ENCODE measurements at regions not wholly inside any gene's neighbourhood (a gene's known extent, or its start where the extent isn't known, plus 50 kb on each side); places are given as distances from the start of the nearest gene placed in this dataset.

- WGBS (ENCODE audit: low lambda C conversion rate), result 100% methylated on average over 2 of the region's 2 CpGs
- Histone ChIP-seq H3K27me3 (ENCODE audit: control insufficient read depth in 1 of 2, insufficient read depth in 2 of 2, low read length in 2 of 2) (no peaks in the 10 kb centered on the region), H3K27ac (ENCODE audit: extremely low read length, insufficient read depth, low read length) (no peak overlapping the region), H3K9me3 (ENCODE audit: low read length) (no peaks in the 10 kb centered on the region), H3K9ac (ENCODE audit: insufficient read depth, low read depth, low read length) (no peak overlapping the region), H3K4me3 (replicated peaks in 1 of 3; ENCODE audit: insufficient read depth in 1 of 3, low read depth in 2 of 3, low read length in 3 of 3) (no peak overlapping the region), H3K36me3 (replicated peaks in 1 of 2; ENCODE audit: control insufficient read depth in 1 of 2, insufficient read depth in 2 of 2, low read length in 2 of 2) (no peaks in the 10 kb centered on the region), H4K20me1 (ENCODE audit: insufficient read depth, low read length) (no peaks in the 10 kb centered on the region), H3K79me2 (ENCODE audit: insufficient read depth, low read length) (no peaks in the 10 kb centered on the region), H2AFZ (ENCODE audit: low read length) (no peak overlapping the region), H3K4me1 (ENCODE audit: insufficient read depth, low read length) (peaks cover 46% of the 10 kb centered on the region), H3K4me2 (ENCODE audit: low read depth, low read length) (no peak overlapping the region)
- no peak for ATAC-seq
- in situ Hi-C loops (cut with HindIII; ENCODE audit: extremely low pct_ligation_motif_present, low pct_unique_long_range_greater_than_20kb), result no loop called here
- ChIA-PET CTCF (ENCODE audit: low intra/inter-chr PET ratio, low total read pairs) (no interaction called here), POLR2A (interaction anchor here (1.5 to 2.5 kb wide), 2 partner anchors 37 kb away, joined by 3 to 12 read pairs; no protein-coding TSS in a partner anchor)
- intact Hi-C loops (cut with micrococcal nuclease; ENCODE audit: unreplicated experiment), result no loop called here
- no peak for TF ChIP-seq CCDC6 (CRISPR knock-in tag; IDR thresholded peaks at IDR 0.05)
- TF ChIP-seq SIN3B (IDR thresholded peaks at IDR 0.05; ENCODE audit: low read length), result no peak
- no peak for TF ChIP-seq NFKB2 (CRISPR knock-in tag; IDR thresholded peaks at IDR 0.05; ENCODE audit: borderline replicate concordance)
- peak; percentile 96 for TF ChIP-seq ZNF17 (CRISPR knock-in tag; IDR thresholded peaks at IDR 0.05)
- no peak for TF ChIP-seq KLF11 (CRISPR knock-in tag; IDR thresholded peaks at IDR 0.05)
- TF ChIP-seq HNF1B (CRISPR knock-in tag; IDR thresholded peaks at IDR 0.05), result no peak
- DNase-seq (ENCODE audit: low spot score), result no peak
- no peak for FAIRE-seq
- BruUV-seq (replicated peaks), result no TSS peak
Observed at GRCh38 chr12:75630091-75630490, 118.7 kb upstream of the KRR1 start.

- FAIRE-seq, result peak; percentile 53
- ChIA-PET CTCF (ENCODE audit: low intra/inter-chr PET ratio, low total read pairs) (no interaction called here), POLR2A (interaction anchor here (1.1 to 3.2 kb wide), 4 partner anchors 38 to 408 kb away, joined by 3 to 17 read pairs (median 8); partner anchors contain the start of gene PHLDA1)
- no TSS peak for BruUV-seq (replicated peaks)
- H3K9me3 ChIP-seq (ENCODE audit: low read length), result no peaks in the 10 kb centered on the region
- no peaks in the 10 kb centered on the region for H4K20me1 ChIP-seq (ENCODE audit: insufficient read depth, low read length)
- H3K36me3 ChIP-seq (replicated peaks in 1 of 2; ENCODE audit: control insufficient read depth in 1 of 2, insufficient read depth in 2 of 2, low read length in 2 of 2), result no peaks in the 10 kb centered on the region
- intact Hi-C loops (cut with micrococcal nuclease; ENCODE audit: unreplicated experiment) (loop anchor here (2.0 to 10.0 kb wide), 3 partner anchors 104 to 402 kb away; partner anchors contain the start of gene PHLDA1), in situ Hi-C loops (cut with HindIII; ENCODE audit: extremely low pct_ligation_motif_present, low pct_unique_long_range_greater_than_20kb) (loop anchor here (5.0 kb wide), 1 partner anchor 403 kb away; the partner anchor contains the start of gene PHLDA1)
- H2AFZ ChIP-seq (ENCODE audit: low read length), result peak overlapping the region; percentile 65
- DNase-seq (ENCODE audit: low spot score), result peak; percentile 77
- H3K27me3 ChIP-seq (ENCODE audit: control insufficient read depth in 1 of 2, insufficient read depth in 2 of 2, low read length in 2 of 2), result no peaks in the 10 kb centered on the region
- no peak overlapping the region for H3K4me3 ChIP-seq (replicated peaks in 1 of 3; ENCODE audit: insufficient read depth in 1 of 3, low read depth in 2 of 3, low read length in 3 of 3)
- H3K27ac ChIP-seq (ENCODE audit: extremely low read length, insufficient read depth, low read length), result peak overlapping the region; percentile 52
- no peak overlapping the region; the same call in 1 of the 2 replicates for H3K9ac ChIP-seq (ENCODE audit: insufficient read depth, low read depth, low read length)
- 0 out of 2 replicates have a peak overlapping the region, but pooled peaks have one; percentile 21 for H3K4me2 ChIP-seq (ENCODE audit: low read depth, low read length)
- no peaks in the 10 kb centered on the region for H3K79me2 ChIP-seq (ENCODE audit: insufficient read depth, low read length)
- peaks cover 43% of the 10 kb centered on the region for H3K4me1 ChIP-seq (ENCODE audit: insufficient read depth, low read length)
- ATAC-seq, result peak; percentile 78
- TF ChIP-seq ZNF460 (CRISPR knock-in tag; IDR thresholded peaks at IDR 0.05; ENCODE audit: borderline replicate concordance) (no peak), ZNF749 (CRISPR knock-in tag; IDR thresholded peaks at IDR 0.05; ENCODE audit: borderline replicate concordance) (no peak), JUN (CRISPR knock-in tag; IDR thresholded peaks at IDR 0.05) (no peak), ZNF274 (CRISPR knock-in tag; IDR thresholded peaks at IDR 0.05) (no peak), FOXP4 (CRISPR knock-in tag; IDR thresholded peaks at IDR 0.05) (peak; percentile 82), ZNF362 (CRISPR knock-in tag; IDR thresholded peaks at IDR 0.05; ENCODE audit: borderline replicate concordance) (peak; percentile 85), ASH2L (IDR thresholded peaks at IDR 0.05; ENCODE audit: insufficient read length, low read depth, low read length) (no peak)
Observed at GRCh38 chr12:75628916-75629315, 117.5 kb upstream of the KRR1 start.
